Upper lobe of right lung (tissue), 1 donor: ENCODE measurements at regions not wholly inside any gene's neighbourhood (a gene's known extent, or its start where the extent isn't known, plus 50 kb on each side); places are given as distances from the start of the nearest gene placed in this dataset.

ENCODE experiments used
- ATAC-seq: fragments of 200-7000 bp; cut with Tn5 transposase; one replicate; pipeline ENCODE4 v1.9.1; 2020; ENCODE audit warnings: mild to moderate bottlenecking, moderate library complexity
- DNase-seq: peaks from one replicate; pipeline ENCODE4 v3.0.0-alpha.2; 2020
- H3K27ac ChIP-seq: fragments of 200-600 bp; one replicate; pipeline ENCODE4 v1.8.0; 2022
- H3K27me3 ChIP-seq: fragments of 200-600 bp; one replicate; pipeline ENCODE4 v1.8.0; 2022; ENCODE audit warnings: mild to moderate bottlenecking
- H3K36me3 ChIP-seq: fragments of 200-600 bp; one replicate; pipeline ENCODE4 v1.8.0; 2022
- H3K4me1 ChIP-seq: fragments of 200-600 bp; one replicate; pipeline ENCODE4 v1.8.0; 2022
- H3K4me3 ChIP-seq: fragments of 200-600 bp; one replicate; pipeline ENCODE4 v1.8.0; 2022; ENCODE audit warnings: mild to moderate bottlenecking
- H3K9me3 ChIP-seq: fragments of 200-600 bp; one replicate; pipeline ENCODE4 v1.8.0; 2022
- intact Hi-C: fragments of 100-400 bp; cut with DNase I; formaldehyde crosslinking; loops from one replicate; pipeline ENCODE4 v1.11.0; 2022
- TF ChIP-seq, protein P1 (sequence below): fragments of 200-600 bp; IDR thresholded peaks from one replicate; pipeline ENCODE4 v1.8.0; 2022; ENCODE audit warnings: antibody characterized with exemption
- donor health status: DM: no; HTN: yes; CAD: no; lungs with severe emphysema.

DNA sequence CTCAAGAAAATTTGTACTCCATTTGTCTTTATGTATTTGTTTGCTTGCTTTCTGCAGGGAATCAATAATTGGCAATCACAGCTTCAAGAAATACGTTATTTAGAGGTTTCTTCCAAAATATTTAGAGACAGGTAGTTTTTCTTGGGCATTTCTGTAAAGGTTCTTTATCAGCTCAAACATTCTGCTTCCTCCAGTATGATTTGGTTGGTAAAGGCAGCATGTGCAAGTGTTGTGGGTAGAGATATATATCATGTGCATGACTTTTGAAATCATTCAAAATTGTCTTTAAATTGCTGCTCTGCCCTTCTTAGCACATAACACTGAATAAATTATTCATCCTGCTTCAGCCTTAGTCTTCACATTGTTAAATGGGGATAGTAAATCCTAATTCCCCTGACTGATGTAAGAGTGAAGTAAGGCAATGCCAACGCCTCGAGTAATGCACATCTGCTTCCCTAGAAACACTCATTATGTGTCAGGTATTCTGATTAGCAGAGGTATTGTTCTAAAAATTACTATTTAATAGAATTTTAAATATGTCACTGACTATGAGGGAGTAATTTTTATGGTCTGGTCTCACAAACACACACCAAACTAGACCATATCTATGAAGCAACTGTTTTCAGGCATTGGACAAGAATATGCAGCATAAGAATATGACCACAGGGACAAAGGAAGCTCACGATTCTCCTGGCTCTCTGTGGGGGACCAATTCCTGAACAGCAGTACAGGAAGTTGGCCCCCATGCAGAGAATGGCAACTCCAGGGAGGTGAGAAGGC lies 77.3 kb upstream of the AKR1E2 start:
- Histone ChIP-seq H3K9me3 (no peaks in the 10 kb centered on the region), H3K36me3 (no peaks in the 10 kb centered on the region), H3K4me3 (no peak overlapping the region), H3K27me3 (no peaks in the 10 kb centered on the region), H3K27ac (no peak overlapping the region), H3K4me1 (no peaks in the 10 kb centered on the region)
- intact Hi-C loops, result no loop called here
- ATAC-seq (no peak), DNase-seq (no peak)
- TF ChIP-seq, protein P1, sequence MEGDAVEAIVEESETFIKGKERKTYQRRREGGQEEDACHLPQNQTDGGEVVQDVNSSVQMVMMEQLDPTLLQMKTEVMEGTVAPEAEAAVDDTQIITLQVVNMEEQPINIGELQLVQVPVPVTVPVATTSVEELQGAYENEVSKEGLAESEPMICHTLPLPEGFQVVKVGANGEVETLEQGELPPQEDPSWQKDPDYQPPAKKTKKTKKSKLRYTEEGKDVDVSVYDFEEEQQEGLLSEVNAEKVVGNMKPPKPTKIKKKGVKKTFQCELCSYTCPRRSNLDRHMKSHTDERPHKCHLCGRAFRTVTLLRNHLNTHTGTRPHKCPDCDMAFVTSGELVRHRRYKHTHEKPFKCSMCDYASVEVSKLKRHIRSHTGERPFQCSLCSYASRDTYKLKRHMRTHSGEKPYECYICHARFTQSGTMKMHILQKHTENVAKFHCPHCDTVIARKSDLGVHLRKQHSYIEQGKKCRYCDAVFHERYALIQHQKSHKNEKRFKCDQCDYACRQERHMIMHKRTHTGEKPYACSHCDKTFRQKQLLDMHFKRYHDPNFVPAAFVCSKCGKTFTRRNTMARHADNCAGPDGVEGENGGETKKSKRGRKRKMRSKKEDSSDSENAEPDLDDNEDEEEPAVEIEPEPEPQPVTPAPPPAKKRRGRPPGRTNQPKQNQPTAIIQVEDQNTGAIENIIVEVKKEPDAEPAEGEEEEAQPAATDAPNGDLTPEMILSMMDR, result no peak

DNA sequence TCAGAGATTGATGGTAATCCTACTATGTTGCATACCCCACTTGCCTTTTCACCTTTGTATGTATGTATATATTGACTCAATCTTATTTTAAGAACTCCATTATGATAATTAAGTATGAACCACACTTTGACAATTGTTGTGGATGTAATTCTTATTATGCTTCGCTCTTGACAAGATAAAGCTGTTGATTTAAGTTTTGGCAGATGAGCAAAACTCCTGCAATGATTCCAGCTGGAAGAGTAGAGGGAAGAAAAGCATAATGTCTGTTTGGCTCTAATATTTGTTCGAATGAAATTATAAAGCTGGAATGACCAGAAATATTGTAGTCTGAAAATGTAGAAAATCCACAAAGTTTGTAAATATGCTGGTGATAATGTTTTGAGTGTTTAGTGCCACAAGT lies 83.8 kb upstream of the AKR1E2 start:
- no peaks in the 10 kb centered on the region for H3K27me3 ChIP-seq
- ATAC-seq (no peak), DNase-seq (no peak)
- H3K27ac ChIP-seq, result no peak overlapping the region
- intact Hi-C loops, result no loop called here
- no peak overlapping the region for H3K4me3 ChIP-seq
- no peaks in the 10 kb centered on the region for H3K36me3 ChIP-seq
- H3K4me1 ChIP-seq, result no peaks in the 10 kb centered on the region
- TF ChIP-seq, protein P1, result no peak
- no peaks in the 10 kb centered on the region for H3K9me3 ChIP-seq

DNA sequence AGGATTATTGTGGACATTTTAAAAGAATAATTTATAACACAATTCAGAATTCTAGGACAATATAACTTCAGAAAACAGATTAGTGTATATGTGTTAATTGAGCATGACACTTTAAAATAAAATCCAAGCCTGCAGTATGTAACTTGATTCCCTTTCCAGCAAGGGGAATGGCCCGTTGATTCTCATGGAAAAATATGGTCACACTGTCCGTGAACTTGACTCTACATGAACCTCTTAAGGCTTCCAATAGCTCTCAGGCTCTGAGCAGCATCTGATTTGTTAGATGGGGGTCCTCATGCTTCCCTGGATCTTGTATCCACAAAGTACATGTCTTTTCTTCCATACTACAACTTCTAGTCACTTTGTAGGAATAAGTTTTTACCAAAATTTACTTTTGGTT lies 85.5 kb upstream of the AKR1E2 start:
- no peak overlapping the region for H3K4me3 ChIP-seq
- H3K27me3 ChIP-seq, result no peaks in the 10 kb centered on the region
- no peaks in the 10 kb centered on the region for H3K9me3 ChIP-seq
- TF ChIP-seq, protein P1, result no peak
- H3K27ac ChIP-seq, result no peak overlapping the region
- intact Hi-C loops, result no loop called here
- H3K36me3 ChIP-seq, result no peaks in the 10 kb centered on the region
- ATAC-seq (no peak), DNase-seq (no peak)
- no peaks in the 10 kb centered on the region for H3K4me1 ChIP-seq

DNA sequence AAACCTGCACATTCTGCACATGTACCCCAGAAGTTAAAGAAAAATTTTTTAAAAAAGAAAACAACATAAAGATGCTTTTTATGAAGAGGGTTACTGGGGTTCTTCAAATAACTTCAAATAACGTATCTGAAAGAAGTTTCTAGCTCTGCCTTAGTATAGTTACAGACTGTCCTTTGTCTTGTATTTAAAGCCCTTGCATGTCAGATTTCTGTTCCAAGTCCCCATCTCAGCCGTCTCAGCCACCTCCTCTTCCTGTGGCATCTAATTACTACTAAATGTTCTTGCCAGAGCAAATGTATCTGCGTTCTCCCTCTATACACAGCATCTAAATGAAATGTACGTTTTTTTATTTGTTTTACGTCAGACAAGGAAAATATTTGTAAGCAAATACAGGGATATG lies 89.4 kb upstream of the AKR1E2 start:
- no peak overlapping the region for H3K4me3 ChIP-seq
- no peaks in the 10 kb centered on the region for H3K4me1 ChIP-seq
- intact Hi-C loops, result no loop called here
- no peak overlapping the region for H3K27ac ChIP-seq
- ATAC-seq, result no peak
- TF ChIP-seq, protein P1, result no peak
- no peak for DNase-seq
- no peaks in the 10 kb centered on the region for H3K36me3 ChIP-seq
- H3K9me3 ChIP-seq, result no peaks in the 10 kb centered on the region
- H3K27me3 ChIP-seq, result no peaks in the 10 kb centered on the region

DNA sequence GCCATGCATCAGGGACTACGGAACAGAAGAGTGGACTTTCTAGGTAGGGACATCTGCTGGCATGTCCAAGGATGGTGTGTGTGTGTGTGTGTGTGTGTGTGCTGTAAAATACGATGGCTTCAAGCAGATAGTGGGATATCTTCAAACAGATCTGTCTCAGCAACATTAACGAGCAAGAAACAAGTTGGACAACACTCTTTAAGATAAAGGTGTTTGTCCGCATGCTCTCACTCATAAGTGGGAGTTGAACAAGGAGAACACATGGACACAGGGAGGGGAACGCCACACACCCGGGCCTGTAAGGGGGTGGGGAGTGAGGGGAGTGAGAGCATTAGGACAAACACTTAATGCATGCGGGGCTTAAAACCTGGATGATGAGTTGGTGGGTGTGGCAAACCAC lies 89.8 kb upstream of the AKR1E2 start:
- H3K36me3 ChIP-seq, result no peaks in the 10 kb centered on the region
- H3K27me3 ChIP-seq, result no peaks in the 10 kb centered on the region
- TF ChIP-seq, protein P1, result no peak
- H3K4me1 ChIP-seq, result no peaks in the 10 kb centered on the region
- DNase-seq, result no peak
- H3K4me3 ChIP-seq, result no peak overlapping the region
- intact Hi-C loops, result no loop called here
- no peak overlapping the region for H3K27ac ChIP-seq
- no peaks in the 10 kb centered on the region for H3K9me3 ChIP-seq
- ATAC-seq, result no peak

DNA sequence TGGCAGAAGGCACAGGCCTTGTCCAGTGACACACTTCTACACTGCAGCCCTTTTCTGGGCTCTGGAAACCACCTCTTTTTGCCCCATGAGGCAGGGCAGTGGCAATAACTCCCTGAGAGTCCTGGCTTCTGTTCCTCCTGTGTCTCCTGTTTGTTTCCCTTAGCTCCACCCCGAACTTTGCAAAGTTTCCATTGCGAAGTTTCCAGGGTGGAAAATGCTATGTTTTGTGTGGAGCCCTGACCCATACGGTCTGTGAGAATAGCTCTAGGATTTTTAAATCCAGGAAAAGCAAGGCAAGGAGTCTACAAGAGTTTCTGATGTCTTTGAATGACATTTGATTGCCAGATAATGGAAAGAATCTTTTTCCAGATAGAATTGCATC lies 92.2 kb upstream of the AKR1E2 start:
- Histone ChIP-seq H3K4me1 (no peaks in the 10 kb centered on the region), H3K36me3 (no peaks in the 10 kb centered on the region), H3K9me3 (no peaks in the 10 kb centered on the region), H3K27ac (no peak overlapping the region), H3K4me3 (no peak overlapping the region), H3K27me3 (no peaks in the 10 kb centered on the region)
- ATAC-seq (no peak), DNase-seq (no peak)
- TF ChIP-seq, protein P1, result no peak
- intact Hi-C loops, result no loop called here
